ENCODE measurements at regions not wholly inside any gene's neighbourhood (a gene's known extent, or its start where the extent isn't known, plus 50 kb on each side); places are given as distances from the start of the nearest gene placed in this dataset.
"Not testable (repeated sequence)": the region's sequence is repeated elsewhere in the genome, so short reads cannot be mapped to it uniquely, and the experiment has no call there.

GRCh38 chr7:57740126-57740525, 290.1 kb downstream of the ZNF716 start:
- H3K27me3 ChIP-seq (ENCODE audit: control insufficient read depth in 2 of 2, insufficient read depth in 2 of 2, low read length in 2 of 2); FAIRE-seq; POLR2A ChIA-PET; H3K36me3 ChIP-seq (ENCODE audit: control insufficient read depth, insufficient read depth, low read length); DNase-seq (ENCODE audit: extremely low read depth in 1 of 4, low spot score in 3 of 4); in situ Hi-C loops (cut with MboI); ATAC-seq; CTCF ChIA-PET (ENCODE audit: low intra/inter-chr PET ratio); H3K9me3 ChIP-seq (replicated peaks; ENCODE audit: control insufficient read depth, insufficient read depth, low read depth, low read length); H3K4me2 ChIP-seq (ENCODE audit: insufficient read depth, low read length); BruUV-seq (replicated peaks); H3K4me3 ChIP-seq; H3K79me2 ChIP-seq (ENCODE audit: control insufficient read depth, insufficient read depth, low read length); H3K27ac ChIP-seq (ENCODE audit: extremely low read depth, low read depth, low read length); H3K4me1 ChIP-seq (replicated peaks in 1 of 2; ENCODE audit: control insufficient read depth in 2 of 2, insufficient read depth in 2 of 2, low read length in 2 of 2); intact Hi-C loops (cut with micrococcal nuclease); H3K9ac ChIP-seq (ENCODE audit: insufficient read depth in 1 of 2, low read depth in 2 of 2, low read length in 2 of 2); H4K20me1 ChIP-seq (replicated peaks; ENCODE audit: control insufficient read depth, insufficient read depth, low read length); H2AFZ ChIP-seq (ENCODE audit: low read depth, low read length); H3K9me1 ChIP-seq (ENCODE audit: control insufficient read depth, insufficient read depth, low read length): not testable (repeated sequence)
- 0% methylated on average over 2 of the region's 3 CpGs for WGBS (ENCODE audit: insufficient coverage, low coverage, missing lambda C conversion rate)

DNA sequence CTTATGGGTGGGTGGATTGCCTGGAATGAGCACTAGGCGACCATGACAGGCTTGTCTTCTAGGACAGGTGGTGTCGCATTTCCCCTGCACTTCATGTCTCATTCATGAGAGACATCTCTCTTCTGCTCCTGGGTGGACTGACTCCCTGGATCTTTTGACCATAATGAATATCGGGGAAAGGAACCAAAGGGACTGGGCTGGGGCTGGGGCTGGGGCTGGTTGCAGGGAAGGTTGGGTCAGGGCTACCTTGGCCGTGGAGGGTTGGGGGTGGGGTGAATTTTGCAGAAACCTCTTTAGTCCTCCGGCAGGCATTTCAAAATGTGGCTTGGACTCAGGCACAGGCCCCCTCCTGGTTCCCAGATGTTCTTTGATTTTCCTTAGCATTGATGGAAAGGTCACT, 319.2 kb downstream of the ZNF716 start:
- Histone ChIP-seq H3K36me3 (ENCODE audit: control insufficient read depth, insufficient read depth, low read length) (no peaks in the 10 kb centered on the region), H3K79me2 (ENCODE audit: control insufficient read depth, insufficient read depth, low read length) (no peaks in the 10 kb centered on the region), H3K9me1 (ENCODE audit: control insufficient read depth, insufficient read depth, low read length) (no peaks in the 10 kb centered on the region), H3K4me2 (ENCODE audit: insufficient read depth, low read length) (no peak overlapping the region), H3K4me3 (no peak overlapping the region), H3K9ac (ENCODE audit: insufficient read depth in 1 of 2, low read depth in 2 of 2, low read length in 2 of 2) (no peak overlapping the region), H4K20me1 (replicated peaks; ENCODE audit: control insufficient read depth, insufficient read depth, low read length) (no peaks in the 10 kb centered on the region), H3K27me3 (ENCODE audit: control insufficient read depth in 2 of 2, insufficient read depth in 2 of 2, low read length in 2 of 2) (no peaks in the 10 kb centered on the region), H2AFZ (ENCODE audit: low read depth, low read length) (no peak overlapping the region), H3K9me3 (replicated peaks; ENCODE audit: control insufficient read depth, insufficient read depth, low read depth, low read length) (no peaks in the 10 kb centered on the region), H3K4me1 (replicated peaks in 1 of 2; ENCODE audit: control insufficient read depth in 2 of 2, insufficient read depth in 2 of 2, low read length in 2 of 2) (no peaks in the 10 kb centered on the region), H3K27ac (ENCODE audit: extremely low read depth, low read depth, low read length) (no peak overlapping the region)
- ChIA-PET POLR2A (no interaction called here), CTCF (ENCODE audit: low intra/inter-chr PET ratio) (no interaction called here)
- ATAC-seq (no peak), FAIRE-seq (no peak), DNase-seq (ENCODE audit: extremely low read depth in 1 of 4, low spot score in 3 of 4) (no peak)
- WGBS (ENCODE audit: insufficient coverage, low coverage, missing lambda C conversion rate): 17% methylated on average over 1 of the region's 5 CpGs
- no TSS peak for BruUV-seq (replicated peaks)
- no peak for TF ChIP-seq HDGF (IDR thresholded peaks at IDR 0.05)
- no peak for TF ChIP-seq ZBTB34 (CRISPR knock-in tag; IDR thresholded peaks at IDR 0.05)
- TF ChIP-seq ZNF830 (CRISPR knock-in tag; IDR thresholded peaks at IDR 0.05): no peak
- TF ChIP-seq FOXM1 (IDR thresholded peaks at IDR 0.05; ENCODE audit: low read depth): no peak
- no peak for TF ChIP-seq FOXM1 (CRISPR knock-in tag; IDR thresholded peaks at IDR 0.05; ENCODE audit: low read depth)
- TF ChIP-seq RAD21 (CRISPR knock-in tag; conservative IDR thresholded peaks at IDR 0.05 in 1 of 2, IDR thresholded peaks at IDR 0.05 in 1 of 2): no peak
- TF ChIP-seq SIRT6 (IDR thresholded peaks at IDR 0.05; ENCODE audit: low read depth, low read length): no peak
- in situ Hi-C loops (cut with MboI) (no loop called here), intact Hi-C loops (cut with micrococcal nuclease) (no loop called here)
